PC-3 (cell line): ENCODE measurements at regions not wholly inside any gene's neighbourhood (a gene's known extent, or its start where the extent isn't known, plus 50 kb on each side); places are given as distances from the start of the nearest gene placed in this dataset.

Experiments used
- ATAC-seq: fragments of 200-7000 bp; cut with Tn5 transposase; 2 replicates; pipeline ENCODE4 v1.9.1; 2020; ENCODE audit warnings: mild to moderate bottlenecking, moderate library complexity
- BruUV-seq: library from RNA; stranded (reverse); fragments of 400-500 nt; replicated peaks from 2 replicates; lab custom pipeline; 2021; lab: Mats Ljungman, UMichigan
- CTCF ChIA-PET: fragments of 300-600 bp; sonication (Branson Sonifier 250); formaldehyde crosslinking; loops from one replicate; lab custom pipeline; 2022; ENCODE audit warnings: antibody characterized with exemption; lab: Charles Lee
- POLR2A ChIA-PET: fragments of 300-600 bp; sonication (Branson Sonifier 250); formaldehyde crosslinking; loops from one replicate; lab custom pipeline; 2022; ENCODE audit warnings: antibody characterized with exemption; ENCODE audit not compliant: unreplicated experiment; lab: Charles Lee
- DNase-seq: peaks from one replicate; pipeline ENCODE4 v3.0.0-alpha.2; 2015
- H2AFZ ChIP-seq: fragments of 300-600 bp; sonication (generic); 2 replicates; pipeline ENCODE4 v1.6.0; 2016; ENCODE audit warnings: antibody characterized with exemption, low read length
- H3F3A ChIP-seq: fragments of 300-600 bp; sonication (generic); one replicate; pipeline ENCODE4 v1.6.0; 2017; ENCODE audit warnings: antibody characterized with exemption, low read length, control low read depth, mild to moderate bottlenecking; ENCODE audit not compliant: unreplicated experiment
- H3K27ac ChIP-seq: fragments of 300-600 bp; sonication (generic); 2 replicates; pipeline ENCODE4 v1.5.1; 2016; ENCODE audit warnings: mild to moderate bottlenecking, low read length
- H3K27me3 ChIP-seq: fragments of 300-600 bp; sonication (generic); 2 replicates; pipeline ENCODE4 v1.6.1; 2016; ENCODE audit warnings: low read length, mixed read lengths
- H3K36me3 ChIP-seq: fragments of 300-600 bp; sonication (generic); 2 replicates; pipeline ENCODE4 v1.6.1; 2016; ENCODE audit warnings: low read depth, mixed run types, low read length, mixed read lengths
- H3K4me1 ChIP-seq: fragments of 300-600 bp; sonication (generic); 2 replicates; pipeline ENCODE4 v1.5.1; 2016; ENCODE audit warnings: low read length; ENCODE audit not compliant: insufficient read depth
- H3K4me2 ChIP-seq: fragments of 300-600 bp; sonication (generic); 2 replicates; pipeline ENCODE4 v1.6.0; 2016; ENCODE audit warnings: low read length
- H3K4me3 ChIP-seq: fragments of 300-600 bp; sonication (generic); 2 replicates; pipeline ENCODE4 v1.5.1; 2016; ENCODE audit warnings: mild to moderate bottlenecking, low read length, mixed read lengths
- H3K79me2 ChIP-seq: fragments of 300-600 bp; sonication (generic); 2 replicates; pipeline ENCODE4 v1.6.1; 2017; ENCODE audit warnings: low read length, mixed read lengths
- H3K9ac ChIP-seq: fragments of 300-600 bp; sonication (generic); 2 replicates; pipeline ENCODE4 v1.6.0; 2016; ENCODE audit warnings: mild to moderate bottlenecking, low read length
- H3K9me2 ChIP-seq: fragments of 300-600 bp; sonication (generic); replicated peaks from 2 replicates; pipeline ENCODE4 v1.6.1; 2016; ENCODE audit warnings: mixed run types, low read length, mixed read lengths
- H3K9me3 ChIP-seq: fragments of 300-600 bp; sonication (generic); 2 replicates; pipeline ENCODE4 v1.6.1; 2016; ENCODE audit warnings: low read length, mixed read lengths
- H4K20me1 ChIP-seq: fragments of 300-600 bp; sonication (generic); 2 replicates; pipeline ENCODE4 v1.6.1; 2016; ENCODE audit warnings: low read length, mixed read lengths
- CTCF ChIP-seq: fragments of 300-600 bp; sonication (generic); conservative IDR thresholded peaks from 2 replicates; pipeline ENCODE4 v1.5.1; 2017; ENCODE audit warnings: antibody characterized with exemption, low read depth, mild to moderate bottlenecking, low read length
- EZH2 ChIP-seq: fragments of 300-600 bp; sonication (generic); IDR thresholded peaks from one replicate; pipeline ENCODE4 v1.6.1; 2017; ENCODE audit warnings: antibody characterized with exemption, mild to moderate bottlenecking, low read length; ENCODE audit not compliant: unreplicated experiment
- EZH2phosphoT487 ChIP-seq: fragments of 300-600 bp; sonication (generic); IDR thresholded peaks from 2 replicates; pipeline ENCODE4 v1.6.1; 2018; ENCODE audit warnings: mild to moderate bottlenecking, antibody characterized with exemption, low read length, borderline replicate concordance
- intact Hi-C: fragments of 100-400 bp; cut with micrococcal nuclease; formaldehyde crosslinking; loops from 2 replicates; pipeline ENCODE4 v1.9.0; 2023

- Histone ChIP-seq H3K9ac (peak overlapping the region; percentile 86), H3K4me1 (peaks cover 41% of the 10 kb centered on the region)
- intact Hi-C loops = loop anchor here (5.0 kb wide), 3 partner anchors 55 to 195 kb away; no protein-coding TSS in a partner anchor
These were observed 189.4 kb downstream of the ARL4C start for GRCh38 chr2:234307322-234307961.

GRCh38 chr2:234306426-234307173 is 190.3 kb downstream of the ARL4C start:
- Histone ChIP-seq H2AFZ (no peak overlapping the region), H3K4me1 (peaks cover 47% of the 10 kb centered on the region), H4K20me1 (no peaks in the 10 kb centered on the region), H3K9me2 (no peaks in the 10 kb centered on the region), H3K4me2 (no peak overlapping the region), H3K79me2 (no peaks in the 10 kb centered on the region), H3K36me3 (no peaks in the 10 kb centered on the region), H3K9me3 (no peaks in the 10 kb centered on the region), H3K27ac (no peak overlapping the region), H3F3A (no peaks in the 10 kb centered on the region), H3K27me3 (no peaks in the 10 kb centered on the region), H3K4me3 (no peak overlapping the region), H3K9ac (no peak overlapping the region)
- TF ChIP-seq CTCF (no peak), EZH2 (no peak), EZH2phosphoT487 (no peak)
- no peak for DNase-seq
- intact Hi-C loops = loop anchor here (5.0 kb wide), 3 partner anchors 56 to 196 kb away; no protein-coding TSS in a partner anchor
- ATAC-seq = no peak
- POLR2A ChIA-PET = no interaction called here
- no TSS peak for BruUV-seq
- CTCF ChIA-PET = no interaction called here

More at GRCh38 chr2:234307322-234307961, 189.4 kb downstream of the ARL4C start:
- Histone ChIP-seq H3F3A (no peaks in the 10 kb centered on the region), H3K9me2 (no peaks in the 10 kb centered on the region), H3K4me2 (peak overlapping the region; percentile 69; the same call in 1 of the 2 replicates), H3K4me3 (no peak overlapping the region), H3K79me2 (no peaks in the 10 kb centered on the region), H3K9me3 (no peaks in the 10 kb centered on the region), H3K27me3 (no peaks in the 10 kb centered on the region), H2AFZ (no peak overlapping the region), H4K20me1 (no peaks in the 10 kb centered on the region), H3K36me3 (no peaks in the 10 kb centered on the region), H3K27ac (peak overlapping the region; percentile 98)
- no peak for DNase-seq
- ChIA-PET POLR2A (interaction anchor here (0.7 kb wide), 1 partner anchor 55 kb away, joined by 3 read pairs; no protein-coding TSS in a partner anchor), CTCF (no interaction called here)
- no TSS peak for BruUV-seq
- TF ChIP-seq CTCF = no peak
- no peak for TF ChIP-seq EZH2phosphoT487
- TF ChIP-seq EZH2 = no peak
- ATAC-seq = no peak

- no peak overlapping the region for H3K9ac ChIP-seq
- POLR2A ChIA-PET = no interaction called here
- H3K36me3 ChIP-seq = no peaks in the 10 kb centered on the region
- no peak overlapping the region for H2AFZ ChIP-seq
- CTCF ChIA-PET = no interaction called here
- no peak overlapping the region for H3K4me3 ChIP-seq
- no peaks in the 10 kb centered on the region for H4K20me1 ChIP-seq
- intact Hi-C loops = loop anchor here (5.0 kb wide), 3 partner anchors 56 to 196 kb away; no protein-coding TSS in a partner anchor
- BruUV-seq = no TSS peak
- ATAC-seq = no peak
- no peak overlapping the region for H3K4me2 ChIP-seq
- no peaks in the 10 kb centered on the region for H3K27me3 ChIP-seq
- H3K4me1 ChIP-seq = peaks cover 47% of the 10 kb centered on the region
- no peak overlapping the region for H3K27ac ChIP-seq
- no peaks in the 10 kb centered on the region for H3F3A ChIP-seq
- H3K9me2 ChIP-seq = no peaks in the 10 kb centered on the region
- TF ChIP-seq EZH2 = no peak
- no peak for TF ChIP-seq CTCF
- no peak for TF ChIP-seq EZH2phosphoT487
- no peaks in the 10 kb centered on the region for H3K79me2 ChIP-seq
- DNase-seq = peak; percentile 6
- no peaks in the 10 kb centered on the region for H3K9me3 ChIP-seq
These were observed 191.0 kb downstream of the ARL4C start for GRCh38 chr2:234305846-234306245.
